CD4-positive, CD25-positive, alpha-beta regulatory T cell (primary cell): ENCODE measurements at regions not wholly inside any gene's neighbourhood (a gene's known extent, or its start where the extent isn't known, plus 50 kb on each side); places are given as distances from the start of the nearest gene placed in this dataset.

ENCODE experiments used
- ATAC-seq, 2 donors: fragments of 150-1000 bp; cut with Tn5 transposase; one replicate each; pipeline ENCODE4 v1.10.0; 2021; ENCODE audit warnings: low read depth in 2 of 2, moderate number of reproducible peaks in 2 of 2, moderate library complexity in 1 of 2
- DNase-seq, 3 donors: peaks; one replicate each; pipeline versions ENCODE4 v3.0.0 to v3.0.0-alpha.2; 2012 to 2022; ENCODE audit warnings: mixed read lengths in 1 of 3
- H3K27ac ChIP-seq: one replicate; pipeline ENCODE4 v1.7.0; 2013; ENCODE audit warnings: mild to moderate bottlenecking, low read length; ENCODE audit not compliant: insufficient read depth, poor library complexity, severe bottlenecking
- H3K27me3 ChIP-seq: one replicate; pipeline ENCODE4 v1.7.0; 2013; ENCODE audit warnings: low read length; ENCODE audit not compliant: control insufficient read depth, insufficient read depth
- H3K36me3 ChIP-seq: one replicate; pipeline ENCODE4 v1.7.0; 2013; ENCODE audit warnings: mild to moderate bottlenecking, low read length, moderate library complexity; ENCODE audit not compliant: control insufficient read depth, insufficient read depth
- H3K4me1 ChIP-seq: 2 replicates; pipeline ENCODE4 v1.7.0; 2013; ENCODE audit warnings: mild to moderate bottlenecking, low read length; ENCODE audit not compliant: insufficient read depth, control insufficient read depth, poor library complexity, severe bottlenecking
- H3K4me3 ChIP-seq: one replicate; pipeline ENCODE4 v1.7.0; 2013; ENCODE audit warnings: low read depth, mild to moderate bottlenecking, low read length, moderate library complexity
- H3K9me3 ChIP-seq, 2 experiments: 1 replicate in 1 of 2; 2 replicates in 1 of 2; pipeline ENCODE4 v1.7.0; 2013; ENCODE audit warnings: low read length in 2 of 2, mild to moderate bottlenecking in 1 of 2, moderate library complexity in 1 of 2; ENCODE audit not compliant: control insufficient read depth in 2 of 2
- H3K27ac Mint-ChIP-seq, 3 donors: one replicate each; pipeline ENCODE4 v1.8.0; 2020 to 2022; ENCODE audit warnings: mild to moderate bottlenecking in 3 of 3, mixed read lengths in 3 of 3, moderate library complexity in 2 of 3
- H3K27me3 Mint-ChIP-seq: one replicate; pipeline ENCODE4 v1.8.0; 2022; ENCODE audit warnings: mild to moderate bottlenecking, mixed read lengths
- H3K36me3 Mint-ChIP-seq: one replicate; pipeline ENCODE4 v1.8.0; 2020; ENCODE audit warnings: mixed read lengths
- H3K4me1 Mint-ChIP-seq, 4 donors: one replicate each; pipeline ENCODE4 v1.8.0; 2020 to 2022; ENCODE audit warnings: mixed read lengths in 4 of 4, mild to moderate bottlenecking in 1 of 4
- H3K4me3 Mint-ChIP-seq, 4 donors: one replicate each; pipeline ENCODE4 v1.8.0; 2020 to 2022; ENCODE audit warnings: mild to moderate bottlenecking in 4 of 4, mixed read lengths in 4 of 4, moderate library complexity in 3 of 4
- H3K9me3 Mint-ChIP-seq, 7 donors: one replicate each; pipeline ENCODE4 v1.8.0; 2020 to 2022; ENCODE audit warnings: mixed read lengths in 7 of 7, mild to moderate bottlenecking in 3 of 7, moderate library complexity in 2 of 7

DNA sequence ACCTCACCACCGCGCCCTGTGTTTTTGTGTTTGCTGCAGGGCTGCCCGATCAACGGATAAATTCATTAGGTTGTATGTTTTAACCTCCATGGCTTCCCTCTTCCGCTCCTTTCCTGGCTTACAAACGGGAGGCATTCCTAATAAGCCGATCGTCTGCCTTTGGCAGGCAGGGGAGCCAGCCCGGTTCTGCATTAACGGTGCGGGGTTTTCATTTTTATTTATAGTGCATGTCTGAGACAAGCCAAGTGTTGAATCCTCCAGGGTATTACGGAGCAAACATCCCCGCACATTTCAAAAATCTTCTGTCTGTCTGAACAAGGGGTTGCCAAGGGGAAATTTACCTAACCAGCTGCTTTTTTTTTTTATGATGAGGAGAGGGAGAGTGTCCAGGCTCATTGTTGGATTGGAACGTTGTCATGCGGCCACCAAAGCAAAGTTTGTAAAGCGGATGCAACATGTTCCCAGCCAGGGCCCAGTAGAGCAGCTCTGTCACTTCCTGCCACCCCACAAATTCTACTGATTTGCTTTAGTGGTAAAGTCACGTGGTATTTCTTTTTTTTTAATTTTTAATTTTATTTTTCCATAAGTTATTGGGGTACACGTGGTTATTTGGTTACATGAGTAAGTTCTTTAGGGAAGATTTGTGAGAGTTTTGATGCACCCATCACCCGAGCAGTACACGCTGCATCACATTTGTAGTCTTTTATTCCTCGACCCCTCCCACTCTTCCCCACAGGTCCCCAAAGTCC, 92.3 kb upstream of the BAIAP2L1 start:
- H3K4me1 Mint-ChIP-seq, result no peaks in the 10 kb centered on the region
- no peak overlapping the region for H3K4me3 Mint-ChIP-seq
- no peaks in the 10 kb centered on the region for H3K4me1 ChIP-seq
- H3K9me3 Mint-ChIP-seq, result peaks cover 0 to 18% (median 5%) of the 10 kb centered on the region in 7 donors
- H3K36me3 ChIP-seq, result no peaks in the 10 kb centered on the region
- H3K27ac Mint-ChIP-seq, result no peak overlapping the region
- no peaks in the 10 kb centered on the region for H3K27me3 Mint-ChIP-seq
- no peak overlapping the region for H3K27ac ChIP-seq
- no peaks in the 10 kb centered on the region for H3K27me3 ChIP-seq
- H3K36me3 Mint-ChIP-seq, result no peaks in the 10 kb centered on the region
- ATAC-seq (no peak), DNase-seq (no peak)
- peaks cover 4 to 12% of the 10 kb centered on the region in 2 experiments for H3K9me3 ChIP-seq
- no peak overlapping the region for H3K4me3 ChIP-seq

DNA sequence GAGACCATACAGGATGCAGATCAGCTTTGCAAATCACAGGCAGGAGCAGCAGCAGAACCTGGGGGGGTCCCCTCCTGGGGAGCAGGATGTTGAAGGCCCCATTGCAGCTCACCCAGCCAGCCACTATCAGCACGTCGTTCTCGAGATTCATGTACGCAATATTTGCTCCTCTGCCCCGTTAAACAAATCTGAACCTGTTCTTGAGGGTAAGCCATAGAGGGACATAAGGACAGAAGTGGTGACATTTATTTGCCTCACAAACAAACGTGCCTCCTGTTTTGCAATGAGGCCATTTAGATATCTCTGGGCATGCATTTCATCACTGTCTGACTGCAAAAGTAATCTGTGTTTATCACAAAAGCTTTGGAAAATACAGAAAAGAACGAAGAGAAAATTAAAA, 87.3 kb upstream of the BAIAP2L1 start:
- no peak overlapping the region for H3K27ac ChIP-seq
- H3K4me1 ChIP-seq, result no peaks in the 10 kb centered on the region
- H3K4me3 Mint-ChIP-seq, result no peak overlapping the region
- H3K4me1 Mint-ChIP-seq, result no peaks in the 10 kb centered on the region
- no peak overlapping the region for H3K27ac Mint-ChIP-seq
- H3K36me3 Mint-ChIP-seq, result no peaks in the 10 kb centered on the region
- no peak overlapping the region for H3K4me3 ChIP-seq
- H3K27me3 ChIP-seq, result no peaks in the 10 kb centered on the region
- ATAC-seq (no peak), DNase-seq (no peak)
- H3K27me3 Mint-ChIP-seq, result no peaks in the 10 kb centered on the region
- no peaks in the 10 kb centered on the region for H3K9me3 ChIP-seq
- H3K36me3 ChIP-seq, result no peaks in the 10 kb centered on the region
- H3K9me3 Mint-ChIP-seq, result peaks cover 0 to 8% (median 0%) of the 10 kb centered on the region in 7 donors

DNA sequence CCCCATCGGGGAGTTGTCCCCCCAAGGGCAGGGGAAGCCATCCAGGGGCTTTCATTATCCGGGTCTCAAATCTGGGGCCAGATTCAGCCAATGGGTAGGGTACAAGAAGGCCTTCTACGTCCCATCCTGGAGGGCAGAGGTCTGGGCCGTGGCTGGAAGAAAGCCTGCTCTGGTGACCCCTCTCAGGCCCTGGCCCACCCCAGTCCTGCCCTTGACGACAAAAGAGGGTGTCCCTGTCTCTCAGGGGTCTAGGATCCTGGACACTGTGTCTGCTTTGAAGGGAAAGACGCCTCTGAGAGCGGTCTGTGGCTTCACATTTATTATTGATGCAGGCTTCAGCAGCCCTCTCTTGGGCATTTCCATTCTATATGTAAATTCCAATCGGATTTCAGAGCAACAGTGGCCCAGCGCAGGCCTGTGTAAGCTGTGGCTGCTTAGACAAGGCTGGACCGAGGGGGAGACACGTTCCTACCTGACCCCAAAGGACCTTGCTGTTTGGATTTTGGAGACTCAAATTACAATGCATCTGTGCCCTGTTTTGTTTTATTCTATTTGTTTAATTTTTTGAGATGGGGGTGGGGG, 83.2 kb upstream of the BAIAP2L1 start:
- no peak overlapping the region for H3K27ac Mint-ChIP-seq
- H3K4me1 Mint-ChIP-seq, result no peaks in the 10 kb centered on the region
- Histone ChIP-seq H3K9me3 (no peaks in the 10 kb centered on the region), H3K36me3 (no peaks in the 10 kb centered on the region), H3K4me3 (no peak overlapping the region), H3K4me1 (no peaks in the 10 kb centered on the region), H3K27me3 (no peaks in the 10 kb centered on the region), H3K27ac (no peak overlapping the region)
- peaks cover 4% of the 10 kb centered on the region for H3K27me3 Mint-ChIP-seq
- DNase-seq, result no peak
- no peak overlapping the region for H3K4me3 Mint-ChIP-seq
- ATAC-seq, result no peak
- no peaks in the 10 kb centered on the region for H3K36me3 Mint-ChIP-seq
- H3K9me3 Mint-ChIP-seq, result peaks cover 0 to 4% (median 0%) of the 10 kb centered on the region in 7 donors

DNA sequence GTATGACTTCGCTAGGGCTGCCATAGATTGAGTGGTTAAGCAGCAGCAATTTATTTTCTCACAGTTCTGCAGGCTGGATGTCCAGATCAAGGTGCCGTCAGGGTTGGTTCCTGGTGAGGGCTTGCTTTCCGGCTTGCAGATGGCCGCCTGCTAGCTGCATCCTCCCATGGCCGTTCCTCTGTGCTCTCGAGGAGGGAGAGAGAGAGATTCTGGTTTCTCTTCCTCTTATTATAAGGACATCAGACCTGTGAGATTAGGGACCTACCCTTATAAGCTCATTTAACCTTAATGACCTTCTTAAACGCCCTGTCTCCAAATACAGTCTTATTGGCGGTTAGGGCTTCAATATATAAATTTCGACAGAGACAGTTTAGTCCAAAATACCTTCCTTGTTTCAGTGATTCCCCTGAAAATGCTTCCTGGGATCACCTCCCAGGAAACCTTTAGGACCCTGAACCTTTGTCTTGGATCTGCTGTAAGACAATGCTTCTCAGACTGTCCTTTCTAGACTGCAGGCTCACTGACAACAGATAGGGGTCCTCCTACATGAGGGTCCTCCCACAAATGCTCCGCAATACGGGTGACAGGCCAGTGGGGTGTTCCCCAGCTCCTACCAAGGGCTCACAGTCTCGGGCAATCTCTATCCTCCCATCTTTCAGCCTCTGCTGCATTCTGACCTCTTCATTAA, 82.5 kb upstream of the BAIAP2L1 start:
- H3K27ac Mint-ChIP-seq, result no peak overlapping the region
- DNase-seq, result no peak
- H3K4me3 Mint-ChIP-seq, result no peak overlapping the region
- no peaks in the 10 kb centered on the region for H3K36me3 ChIP-seq
- H3K27ac ChIP-seq, result no peak overlapping the region
- peaks cover 4% of the 10 kb centered on the region for H3K27me3 Mint-ChIP-seq
- H3K36me3 Mint-ChIP-seq, result no peaks in the 10 kb centered on the region
- H3K4me3 ChIP-seq, result no peak overlapping the region
- no peaks in the 10 kb centered on the region for H3K9me3 ChIP-seq
- peaks cover 0 to 4% (median 0%) of the 10 kb centered on the region in 7 donors for H3K9me3 Mint-ChIP-seq
- ATAC-seq, result no peak
- H3K4me1 ChIP-seq, result no peaks in the 10 kb centered on the region
- H3K27me3 ChIP-seq, result no peaks in the 10 kb centered on the region
- no peaks in the 10 kb centered on the region for H3K4me1 Mint-ChIP-seq

DNA sequence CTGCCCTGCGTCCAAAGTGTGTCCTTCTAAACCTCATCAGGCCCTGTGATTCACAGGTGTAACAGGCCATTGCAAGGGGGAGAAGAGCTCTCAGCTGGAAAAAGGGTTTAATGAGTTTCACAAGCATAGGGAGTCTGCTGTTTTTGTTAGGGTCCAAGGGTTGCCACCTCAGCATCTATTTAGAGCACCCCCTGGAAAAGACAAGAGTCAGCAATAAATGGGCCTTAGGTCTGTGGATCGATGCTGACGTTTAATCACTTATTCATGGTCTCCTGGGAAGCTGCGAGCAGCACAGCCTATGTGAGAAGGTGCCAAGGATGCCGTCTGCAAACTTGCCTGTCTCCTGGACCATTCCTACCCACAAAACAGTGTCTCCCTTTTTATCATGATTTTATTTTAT, 78.4 kb upstream of the BAIAP2L1 start:
- H3K27ac ChIP-seq, result no peak overlapping the region
- no peaks in the 10 kb centered on the region for H3K9me3 ChIP-seq
- no peaks in the 10 kb centered on the region for H3K36me3 ChIP-seq
- Mint-ChIP-seq H3K4me3 (no peak overlapping the region), H3K36me3 (no peaks in the 10 kb centered on the region), H3K27ac (no peak overlapping the region), H3K9me3 (no peaks in the 10 kb centered on the region), H3K27me3 (peaks cover 4% of the 10 kb centered on the region), H3K4me1 (no peaks in the 10 kb centered on the region)
- H3K4me1 ChIP-seq, result no peaks in the 10 kb centered on the region
- H3K4me3 ChIP-seq, result no peak overlapping the region
- no peak for DNase-seq
- ATAC-seq, result no peak
- no peaks in the 10 kb centered on the region for H3K27me3 ChIP-seq

DNA sequence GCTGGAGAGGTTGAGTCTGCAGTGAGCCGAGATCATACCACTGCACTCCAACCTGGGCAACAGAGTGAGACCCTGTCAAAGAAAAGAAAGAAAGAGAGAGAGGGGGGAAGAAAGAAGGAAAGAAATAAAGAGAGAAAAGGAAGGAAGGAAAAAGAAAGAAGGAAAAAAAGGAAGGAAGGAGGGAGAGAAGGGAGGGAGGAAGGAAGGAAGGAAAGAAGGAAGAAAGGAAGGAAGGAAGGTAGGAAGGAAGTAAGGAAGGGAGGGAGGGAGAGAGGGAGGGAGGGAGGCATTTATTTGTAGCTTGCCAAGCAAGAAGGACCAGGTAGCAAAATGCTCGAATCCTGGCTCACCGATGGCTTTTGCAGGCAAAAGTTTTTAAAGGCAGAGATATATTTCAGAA, 74.5 kb upstream of the BAIAP2L1 start:
- peaks cover 18% of the 10 kb centered on the region for H3K27me3 Mint-ChIP-seq
- no peaks in the 10 kb centered on the region for H3K36me3 Mint-ChIP-seq
- no peaks in the 10 kb centered on the region for H3K9me3 Mint-ChIP-seq
- Histone ChIP-seq H3K4me3 (no peak overlapping the region), H3K9me3 (no peaks in the 10 kb centered on the region), H3K4me1 (no peaks in the 10 kb centered on the region), H3K36me3 (no peaks in the 10 kb centered on the region), H3K27ac (no peak overlapping the region), H3K27me3 (no peaks in the 10 kb centered on the region)
- H3K27ac Mint-ChIP-seq, result no peak overlapping the region
- H3K4me3 Mint-ChIP-seq, result no peak overlapping the region
- DNase-seq (no peak), ATAC-seq (no peak)
- H3K4me1 Mint-ChIP-seq, result peaks cover 0 to 7% (median 2%) of the 10 kb centered on the region in 4 donors

DNA sequence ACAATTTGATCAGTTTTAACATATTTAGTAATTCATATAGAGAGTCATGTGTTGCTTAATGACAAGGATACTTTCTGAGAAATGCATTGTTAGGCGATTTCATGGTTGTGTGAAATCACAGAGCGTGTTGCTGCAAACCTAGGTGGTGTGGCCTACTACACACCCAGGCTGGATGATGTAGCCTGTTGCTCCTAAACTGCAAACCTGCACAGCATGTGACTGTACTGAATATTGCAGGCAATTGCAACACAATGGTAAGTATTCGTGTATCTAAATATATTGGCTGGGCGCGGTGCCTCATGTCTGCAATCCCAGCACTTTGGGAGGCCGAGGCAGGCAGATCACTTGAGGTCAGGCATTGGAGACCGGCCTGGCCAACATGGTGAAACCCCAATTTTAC, 73.7 kb upstream of the BAIAP2L1 start:
- Histone ChIP-seq H3K9me3 (no peaks in the 10 kb centered on the region), H3K27ac (no peak overlapping the region), H3K4me1 (no peaks in the 10 kb centered on the region), H3K27me3 (no peaks in the 10 kb centered on the region), H3K4me3 (no peak overlapping the region), H3K36me3 (no peaks in the 10 kb centered on the region)
- Mint-ChIP-seq H3K27ac (no peak overlapping the region), H3K36me3 (no peaks in the 10 kb centered on the region), H3K4me1 (peaks cover 0 to 7% (median 2%) of the 10 kb centered on the region in 4 donors), H3K4me3 (no peak overlapping the region), H3K9me3 (no peaks in the 10 kb centered on the region), H3K27me3 (peaks cover 18% of the 10 kb centered on the region)
- ATAC-seq (no peak), DNase-seq (no peak)
